Karpas-422 (cell line): ENCODE measurements at regions not wholly inside any gene's neighbourhood (a gene's known extent, or its start where the extent isn't known, plus 50 kb on each side); places are given as distances from the start of the nearest gene placed in this dataset.
"Not testable (repeated sequence)": the region's sequence is repeated elsewhere in the genome, so short reads cannot be mapped to it uniquely, and the experiment has no call there.

Experiments used
- DNase-seq: peaks from one replicate; pipeline ENCODE4 v3.0.0-alpha.2; 2015
- H2AFZ ChIP-seq: fragments of 200-600 bp; sonication (generic); 2 replicates; pipeline ENCODE4 v1.6.1; 2014; ENCODE audit warnings: antibody characterized with exemption, low read length, mixed read lengths
- H3K27ac ChIP-seq: fragments of 200-600 bp; sonication (generic); 2 replicates; pipeline ENCODE4 v1.5.1; 2014; ENCODE audit warnings: mild to moderate bottlenecking, low read length, moderate library complexity
- H3K27me3 ChIP-seq: fragments of 200-600 bp; sonication (generic); 2 replicates; pipeline ENCODE4 v1.6.1; 2014; ENCODE audit warnings: low read length, mixed read lengths
- H3K36me3 ChIP-seq: fragments of 200-600 bp; sonication (generic); 2 replicates; pipeline ENCODE4 v1.6.1; 2014; ENCODE audit warnings: low read length, mixed read lengths; ENCODE audit not compliant: insufficient read depth
- H3K4me1 ChIP-seq: fragments of 200-600 bp; sonication (generic); 2 replicates; pipeline ENCODE4 v1.6.1; 2014; ENCODE audit warnings: mild to moderate bottlenecking, low read length, mixed read lengths
- H3K4me2 ChIP-seq: fragments of 200-600 bp; sonication (generic); 2 replicates; pipeline ENCODE4 v1.6.1; 2014; ENCODE audit warnings: low read length, low read depth, mild to moderate bottlenecking; ENCODE audit not compliant: poor library complexity, severe bottlenecking
- H3K4me3 ChIP-seq: fragments of 200-600 bp; sonication (generic); 2 replicates; pipeline ENCODE4 v1.5.1; 2014; ENCODE audit warnings: mild to moderate bottlenecking, antibody characterized with exemption, low read length, mixed read lengths
- H3K79me2 ChIP-seq: fragments of 200-600 bp; sonication (generic); 2 replicates; pipeline ENCODE4 v1.6.1; 2014; ENCODE audit warnings: mild to moderate bottlenecking, low read length, mixed read lengths
- H3K9ac ChIP-seq: fragments of 200-600 bp; sonication (generic); 2 replicates; pipeline ENCODE4 v1.6.0; 2014; ENCODE audit warnings: low read length
- H3K9me2 ChIP-seq: fragments of 200-600 bp; sonication (generic), shearing (Covaris generic); replicated peaks from 2 replicates; pipeline ENCODE4 v1.6.0; 2014; ENCODE audit warnings: mild to moderate bottlenecking, low read length, moderate library complexity; ENCODE audit not compliant: insufficient read depth
- H3K9me3 ChIP-seq: fragments of 300-700, 200-600 bp; sonication (generic); 2 replicates; pipeline ENCODE4 v1.6.1; 2014; ENCODE audit warnings: low read length, mixed read lengths
- H4K20me1 ChIP-seq: fragments of 200-600 bp; sonication (generic); 2 replicates; pipeline ENCODE4 v1.6.1; 2014; ENCODE audit warnings: mild to moderate bottlenecking, antibody characterized with exemption, low read length, low read depth; ENCODE audit not compliant: insufficient read depth

DNA sequence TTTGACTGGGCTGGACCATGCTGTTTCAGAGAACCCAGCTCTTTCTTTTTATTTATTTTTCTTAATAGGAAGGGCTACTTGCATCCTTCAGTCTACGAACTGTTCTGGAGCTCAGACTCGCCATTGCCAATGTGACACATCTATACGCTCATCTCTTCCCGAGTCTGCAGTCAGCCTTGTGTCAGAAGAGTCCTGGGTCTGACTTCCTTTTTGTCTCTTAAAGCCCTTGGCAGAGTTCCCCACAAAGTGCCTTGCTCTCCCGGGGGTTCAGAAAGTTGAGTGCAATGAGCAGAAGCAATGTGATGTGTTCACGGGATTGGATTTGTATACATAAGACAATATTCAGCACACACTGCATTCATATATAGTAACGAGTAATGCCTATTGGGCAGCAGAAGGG is 140.4 kb downstream of the ATPSCKMT start:
- DNase-seq, result no peak
- no peak overlapping the region for H3K4me2 ChIP-seq

DNA sequence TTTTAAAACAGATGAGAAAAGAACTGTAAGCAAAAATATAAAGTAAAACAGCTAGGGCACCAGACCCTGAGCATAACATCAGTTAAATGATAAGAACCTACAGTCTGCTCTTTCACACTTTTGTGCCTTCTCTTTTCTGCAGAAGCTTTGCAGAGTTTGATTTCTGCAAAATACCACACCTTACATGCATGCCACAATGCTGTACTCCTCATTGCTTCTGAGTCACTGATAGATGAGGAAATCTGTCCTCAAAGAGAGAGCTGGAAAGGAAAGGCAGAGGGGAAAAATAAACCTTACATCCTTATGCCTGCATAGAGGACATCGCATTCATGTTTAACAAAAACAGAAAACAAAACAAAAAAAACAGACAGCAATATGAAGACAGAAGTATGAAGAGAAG is 142.9 kb downstream of the ATPSCKMT start:
- Histone ChIP-seq H3K27ac (no peak overlapping the region), H3K9ac (no peak overlapping the region), H3K9me2 (no peaks in the 10 kb centered on the region), H4K20me1 (no peaks in the 10 kb centered on the region), H3K36me3 (no peaks in the 10 kb centered on the region), H3K4me3 (no peak overlapping the region), H3K27me3 (no peaks in the 10 kb centered on the region), H3K9me3 (no peaks in the 10 kb centered on the region), H3K4me2 (no peak overlapping the region), H3K4me1 (no peaks in the 10 kb centered on the region), H2AFZ (no peak overlapping the region), H3K79me2 (no peaks in the 10 kb centered on the region)
- no peak for DNase-seq

More for the DNA sequence above, 140.4 kb downstream of the ATPSCKMT start:
- no peaks in the 10 kb centered on the region for H3K27me3 ChIP-seq
- no peaks in the 10 kb centered on the region for H3K4me1 ChIP-seq
- H3K9me2 ChIP-seq, result no peaks in the 10 kb centered on the region
- H3K79me2 ChIP-seq, result no peaks in the 10 kb centered on the region
- H3K36me3 ChIP-seq, result no peaks in the 10 kb centered on the region
- no peak overlapping the region for H3K4me3 ChIP-seq
- no peak overlapping the region for H3K27ac ChIP-seq
- no peaks in the 10 kb centered on the region for H3K9me3 ChIP-seq
- H2AFZ ChIP-seq, result no peak overlapping the region
- no peak overlapping the region for H3K9ac ChIP-seq
- no peaks in the 10 kb centered on the region for H4K20me1 ChIP-seq

DNA sequence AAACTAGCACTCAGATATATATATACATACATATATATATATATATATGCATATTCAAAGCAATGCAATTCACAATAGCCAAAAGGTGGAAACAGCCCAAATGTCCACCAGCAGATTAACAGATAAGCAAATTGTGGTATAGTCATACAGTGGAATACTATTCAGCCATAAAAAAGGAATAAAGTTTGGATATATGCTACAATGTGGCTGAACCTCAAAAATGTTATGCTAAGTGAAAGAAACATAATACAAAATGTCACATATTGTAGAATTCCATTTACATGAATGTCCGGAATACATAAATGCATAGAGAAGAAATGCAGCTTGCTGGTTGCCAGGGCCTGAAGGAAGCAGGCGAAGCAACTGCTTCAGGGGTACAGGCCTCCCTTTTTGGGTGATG is 143.4 kb downstream of the ATPSCKMT start:
- Histone ChIP-seq H2AFZ (no peak overlapping the region), H3K9me2 (no peaks in the 10 kb centered on the region), H3K36me3 (no peaks in the 10 kb centered on the region), H3K27me3 (no peaks in the 10 kb centered on the region), H3K27ac (no peak overlapping the region), H3K4me2 (no peak overlapping the region), H3K9ac (no peak overlapping the region), H4K20me1 (no peaks in the 10 kb centered on the region), H3K79me2 (no peaks in the 10 kb centered on the region), H3K4me1 (no peaks in the 10 kb centered on the region), H3K9me3 (no peaks in the 10 kb centered on the region), H3K4me3 (no peak overlapping the region)
- DNase-seq, result no peak

DNA sequence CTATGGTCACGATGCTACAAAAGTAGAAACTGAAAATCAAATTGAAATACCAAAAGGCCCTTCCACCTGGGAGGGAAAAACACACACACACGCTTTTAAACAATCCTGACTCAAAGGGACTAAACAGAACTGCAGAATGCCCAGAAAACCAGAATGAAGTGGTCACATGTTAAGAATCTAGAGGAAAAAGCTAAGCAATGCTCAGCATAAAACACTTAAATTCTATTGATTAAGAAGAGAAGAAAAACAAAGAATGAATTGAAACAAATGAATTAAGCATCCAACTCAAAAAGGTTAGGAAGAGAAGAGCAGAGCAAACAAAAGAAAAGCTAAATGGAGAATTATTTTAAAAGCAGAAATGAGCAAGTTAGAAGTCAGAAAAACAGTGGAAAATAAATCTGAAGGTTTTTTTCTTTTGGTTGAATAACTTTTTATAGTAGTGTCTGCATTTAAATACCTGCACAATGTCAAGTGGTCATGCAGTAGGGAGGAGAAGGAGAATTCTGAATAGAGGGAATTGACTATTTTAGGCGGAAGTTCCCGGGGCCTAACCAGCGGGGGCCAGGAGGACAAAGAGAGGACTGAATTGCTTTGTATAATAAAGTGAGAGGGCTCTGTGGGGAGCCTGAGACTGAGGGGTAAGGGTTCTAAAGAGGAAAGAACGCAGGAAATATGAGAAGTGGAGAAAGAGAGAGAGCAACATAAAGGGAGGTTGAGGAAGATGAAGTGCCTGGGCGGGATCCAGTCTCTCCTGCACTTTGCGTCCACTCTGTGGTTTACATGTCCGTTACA is 146.8 kb downstream of the ATPSCKMT start:
- DNase-seq, result no peak
- Histone ChIP-seq H3K9me3 (no peaks in the 10 kb centered on the region), H3K79me2 (no peaks in the 10 kb centered on the region), H3K4me2 (no peak overlapping the region), H3K36me3 (no peaks in the 10 kb centered on the region), H3K4me1 (no peaks in the 10 kb centered on the region), H3K9me2 (no peaks in the 10 kb centered on the region), H3K27ac (no peak overlapping the region), H3K9ac (no peak overlapping the region), H2AFZ (no peak overlapping the region), H3K4me3 (no peak overlapping the region), H3K27me3 (no peaks in the 10 kb centered on the region), H4K20me1 (no peaks in the 10 kb centered on the region)

DNA sequence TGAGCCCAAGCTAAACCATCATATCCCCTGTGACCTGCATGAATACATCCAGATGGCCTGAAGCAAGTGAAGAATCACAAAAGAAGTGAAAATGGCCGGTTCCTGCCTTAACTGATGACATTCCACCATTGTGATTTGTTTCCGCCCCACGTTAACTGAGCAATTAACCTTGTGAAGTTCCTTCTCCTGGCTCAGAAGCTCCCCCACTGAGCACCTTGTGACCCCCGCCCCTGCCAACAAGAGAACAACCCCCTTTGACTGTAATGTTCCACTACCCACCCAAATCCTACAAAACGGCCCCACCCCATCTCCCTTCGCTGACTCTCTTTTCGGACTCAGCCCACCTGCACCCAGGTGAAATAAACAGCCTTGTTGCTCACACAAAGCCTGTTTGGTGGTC is 147.5 kb downstream of the ATPSCKMT start:
- H3K4me3 ChIP-seq, H3K9me3 ChIP-seq, H3K36me3 ChIP-seq, H3K27ac ChIP-seq, H3K4me1 ChIP-seq, H4K20me1 ChIP-seq, H3K27me3 ChIP-seq, H3K9me2 ChIP-seq, H3K79me2 ChIP-seq, H3K4me2 ChIP-seq, DNase-seq, H3K9ac ChIP-seq, H2AFZ ChIP-seq: not testable (repeated sequence)

DNA sequence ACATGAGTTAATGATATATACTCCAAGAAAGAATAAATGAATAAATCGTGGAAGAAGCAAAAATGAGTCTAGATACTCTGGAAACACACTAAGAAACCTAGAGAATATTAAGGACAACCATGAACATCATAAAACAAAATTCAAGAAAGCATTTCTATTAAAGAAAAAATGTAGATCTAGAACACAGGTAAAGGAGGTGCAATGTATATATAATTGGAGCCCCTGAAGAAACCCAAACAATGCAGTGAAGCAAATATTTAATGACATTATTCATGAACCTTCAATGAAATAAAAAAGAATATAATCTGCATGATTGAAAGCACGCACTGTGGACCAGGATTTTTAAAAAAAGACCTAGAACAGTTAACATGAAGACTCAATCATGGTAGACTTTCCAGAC is 150.1 kb downstream of the ATPSCKMT start:
- Histone ChIP-seq H3K27ac (no peak overlapping the region), H3K4me1 (no peaks in the 10 kb centered on the region), H3K36me3 (no peaks in the 10 kb centered on the region), H3K4me2 (no peak overlapping the region), H3K9ac (no peak overlapping the region), H3K4me3 (no peak overlapping the region), H4K20me1 (no peaks in the 10 kb centered on the region), H3K79me2 (no peaks in the 10 kb centered on the region), H3K9me2 (no peaks in the 10 kb centered on the region), H3K9me3 (no peaks in the 10 kb centered on the region), H2AFZ (no peak overlapping the region), H3K27me3 (no peaks in the 10 kb centered on the region)
- DNase-seq, result no peak

DNA sequence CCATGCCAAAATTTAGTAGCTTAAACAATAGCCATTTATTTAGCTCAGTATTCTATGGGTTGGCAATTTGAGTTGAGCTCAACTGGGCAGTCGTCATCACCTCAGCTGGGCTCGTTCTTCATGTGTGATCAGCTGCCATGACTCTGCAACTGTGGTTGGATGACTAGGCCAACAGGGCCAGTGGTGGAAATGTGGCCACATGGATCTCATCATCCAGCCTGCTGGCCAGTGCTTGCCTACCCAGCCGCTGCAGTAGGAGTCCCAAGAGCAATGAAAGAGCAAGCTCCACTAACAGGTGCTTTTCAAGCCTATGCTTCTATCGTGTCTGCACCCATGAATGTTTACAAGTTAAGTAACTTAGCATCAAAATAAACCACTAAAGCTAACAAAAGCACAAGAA is 158.0 kb downstream of the ATPSCKMT start:
- H3K4me2 ChIP-seq, result no peak overlapping the region
- no peaks in the 10 kb centered on the region for H3K27me3 ChIP-seq
- H3K36me3 ChIP-seq, result no peaks in the 10 kb centered on the region
- no peaks in the 10 kb centered on the region for H3K79me2 ChIP-seq
- H3K4me1 ChIP-seq, result no peaks in the 10 kb centered on the region
- no peaks in the 10 kb centered on the region for H3K9me3 ChIP-seq
- H3K4me3 ChIP-seq, result no peak overlapping the region
- no peak overlapping the region for H3K27ac ChIP-seq
- no peak overlapping the region for H2AFZ ChIP-seq
- H3K9me2 ChIP-seq, result no peaks in the 10 kb centered on the region
- no peak for DNase-seq
- H3K9ac ChIP-seq, result no peak overlapping the region
- no peaks in the 10 kb centered on the region for H4K20me1 ChIP-seq

DNA sequence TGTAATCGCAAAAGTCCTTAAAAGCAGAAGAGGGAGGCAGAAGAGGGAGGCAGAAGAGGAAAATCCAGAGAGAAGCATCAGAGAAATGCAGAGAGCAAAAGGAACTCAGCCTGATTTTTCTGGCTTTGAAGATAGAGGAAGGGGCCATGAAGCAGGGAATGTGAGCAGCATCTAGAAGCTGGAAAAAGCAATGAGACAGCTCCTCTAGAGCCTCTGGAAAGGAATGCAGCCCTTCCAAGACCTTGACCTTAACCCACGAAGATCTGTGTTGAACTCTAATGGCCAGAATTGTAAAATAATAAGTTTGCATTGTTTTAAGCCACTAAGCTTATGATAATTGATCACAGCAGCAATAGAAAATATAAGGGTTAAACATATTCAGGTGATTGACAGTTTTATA is 159.6 kb downstream of the ATPSCKMT start:
- no peak overlapping the region for H3K4me2 ChIP-seq
- no peaks in the 10 kb centered on the region for H3K4me1 ChIP-seq
- no peaks in the 10 kb centered on the region for H3K27me3 ChIP-seq
- H3K4me3 ChIP-seq, result no peak overlapping the region
- no peaks in the 10 kb centered on the region for H3K9me2 ChIP-seq
- no peaks in the 10 kb centered on the region for H3K9me3 ChIP-seq
- no peaks in the 10 kb centered on the region for H3K79me2 ChIP-seq
- H4K20me1 ChIP-seq, result no peaks in the 10 kb centered on the region
- no peak overlapping the region for H3K9ac ChIP-seq
- no peak overlapping the region for H2AFZ ChIP-seq
- no peak for DNase-seq
- no peaks in the 10 kb centered on the region for H3K36me3 ChIP-seq
- no peak overlapping the region for H3K27ac ChIP-seq
